WTC11 (cell line): ENCODE measurements at regions not wholly inside any gene's neighbourhood (a gene's known extent, or its start where the extent isn't known, plus 50 kb on each side); places are given as distances from the start of the nearest gene placed in this dataset.
"Not testable (repeated sequence)": the region's sequence is repeated elsewhere in the genome, so short reads cannot be mapped to it uniquely, and the experiment has no call there.

Source experiments
- MYBL2 ChIP-seq: sonication (generic); formaldehyde crosslinking; IDR thresholded peaks from 2 replicates; pipeline ENCODE4 v1.8.1; 2023; ENCODE audit warnings: mild to moderate bottlenecking, moderate library complexity, missing genetic modification reagents
- PRRX2 ChIP-seq: fragments of 250-450 bp; sonication (Bioruptor Pico); IDR thresholded peaks from 2 replicates; pipeline ENCODE4 v1.8.0; 2021; ENCODE audit warnings: mild to moderate bottlenecking
- SMAD3 ChIP-seq: sonication (generic); formaldehyde crosslinking; IDR thresholded peaks from 2 replicates; pipeline ENCODE4 v1.8.0; 2022; ENCODE audit warnings: missing genetic modification reagents, mild to moderate bottlenecking, borderline replicate concordance
- SP1 ChIP-seq: sonication (generic); formaldehyde crosslinking; conservative IDR thresholded peaks from 2 replicates; pipeline ENCODE4 v1.8.1; 2022; ENCODE audit warnings: missing genetic modification reagents
- ZNF138 ChIP-seq: sonication (generic); formaldehyde crosslinking; conservative IDR thresholded peaks from 2 replicates; pipeline ENCODE4 v1.8.1; 2022; ENCODE audit warnings: mild to moderate bottlenecking, moderate library complexity, missing genetic modification reagents
- ZNF423 ChIP-seq: fragments of 250-450 bp; sonication (Bioruptor Pico); IDR thresholded peaks from 2 replicates; pipeline ENCODE4 v2.1.2; 2022; ENCODE audit warnings: mild to moderate bottlenecking, moderate library complexity
- TF ChIP-seq, protein P1 (sequence below): fragments of 200-600 bp; IDR thresholded peaks from 2 replicates; pipeline ENCODE4 v1.8.0; 2022; ENCODE audit warnings: antibody characterized with exemption
- TF ChIP-seq, protein P2 (sequence below): fragments of 250-450 bp; sonication (Bioruptor Pico); IDR thresholded peaks from 2 replicates; pipeline ENCODE4 v1.8.0; 2021; ENCODE audit warnings: mild to moderate bottlenecking
- TF ChIP-seq, protein P3 (sequence below): sonication (generic); formaldehyde crosslinking; conservative IDR thresholded peaks from 2 replicates; pipeline ENCODE4 v1.8.1; 2022; ENCODE audit warnings: mild to moderate bottlenecking, missing genetic modification reagents
- TF ChIP-seq, protein P4 (sequence below): sonication (generic); formaldehyde crosslinking; IDR thresholded peaks from 2 replicates; pipeline ENCODE4 v1.8.1; 2022; ENCODE audit warnings: low read depth, missing genetic modification reagents, borderline replicate concordance
- TF ChIP-seq, protein P5 (sequence below): sonication (generic); formaldehyde crosslinking; IDR thresholded peaks from 2 replicates; pipeline ENCODE4 v1.8.1; 2023; ENCODE audit warnings: mild to moderate bottlenecking, moderate library complexity, missing genetic modification reagents
- TF ChIP-seq, protein P6 (sequence below): sonication (generic); formaldehyde crosslinking; IDR thresholded peaks from 2 replicates; pipeline ENCODE4 v1.8.1; 2023; ENCODE audit warnings: mild to moderate bottlenecking, missing genetic modification reagents
- TF ChIP-seq, protein P7 (sequence below): sonication (generic); formaldehyde crosslinking; IDR thresholded peaks from 2 replicates; pipeline ENCODE4 v1.8.1; 2023; ENCODE audit warnings: mild to moderate bottlenecking, missing genetic modification reagents, moderate library complexity

DNA sequence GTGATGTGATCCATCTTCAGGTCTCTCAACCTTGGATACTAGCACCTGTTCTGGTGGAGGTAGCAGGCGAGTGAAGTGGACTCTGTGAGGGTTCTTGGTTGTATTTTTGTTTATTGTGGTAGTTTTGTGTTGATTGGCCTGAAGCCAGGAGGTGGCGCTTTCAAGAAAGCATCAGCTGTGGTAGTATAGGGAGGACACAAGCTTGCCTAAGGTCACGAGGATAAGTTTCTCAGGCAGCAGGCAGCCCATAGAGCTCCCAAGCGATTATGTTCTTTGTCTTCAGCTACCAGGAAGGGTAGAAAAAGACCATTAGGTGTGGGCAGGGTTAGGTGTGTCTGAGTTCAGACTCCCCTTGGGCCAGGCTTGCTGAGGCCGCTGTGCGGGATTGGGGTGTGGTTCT is 290.8 kb upstream of the TGIF2LY start:
- not testable (repeated sequence) for TF ChIP-seq ZNF138 (CRISPR knock-in tag); SMAD3 (CRISPR knock-in tag); ZNF423; MYBL2 (CRISPR knock-in tag); SP1; PRRX2 (CRISPR knock-in tag)
- TF ChIP-seq, protein P1, sequence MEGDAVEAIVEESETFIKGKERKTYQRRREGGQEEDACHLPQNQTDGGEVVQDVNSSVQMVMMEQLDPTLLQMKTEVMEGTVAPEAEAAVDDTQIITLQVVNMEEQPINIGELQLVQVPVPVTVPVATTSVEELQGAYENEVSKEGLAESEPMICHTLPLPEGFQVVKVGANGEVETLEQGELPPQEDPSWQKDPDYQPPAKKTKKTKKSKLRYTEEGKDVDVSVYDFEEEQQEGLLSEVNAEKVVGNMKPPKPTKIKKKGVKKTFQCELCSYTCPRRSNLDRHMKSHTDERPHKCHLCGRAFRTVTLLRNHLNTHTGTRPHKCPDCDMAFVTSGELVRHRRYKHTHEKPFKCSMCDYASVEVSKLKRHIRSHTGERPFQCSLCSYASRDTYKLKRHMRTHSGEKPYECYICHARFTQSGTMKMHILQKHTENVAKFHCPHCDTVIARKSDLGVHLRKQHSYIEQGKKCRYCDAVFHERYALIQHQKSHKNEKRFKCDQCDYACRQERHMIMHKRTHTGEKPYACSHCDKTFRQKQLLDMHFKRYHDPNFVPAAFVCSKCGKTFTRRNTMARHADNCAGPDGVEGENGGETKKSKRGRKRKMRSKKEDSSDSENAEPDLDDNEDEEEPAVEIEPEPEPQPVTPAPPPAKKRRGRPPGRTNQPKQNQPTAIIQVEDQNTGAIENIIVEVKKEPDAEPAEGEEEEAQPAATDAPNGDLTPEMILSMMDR = not testable (repeated sequence)
- TF ChIP-seq, protein P2, sequence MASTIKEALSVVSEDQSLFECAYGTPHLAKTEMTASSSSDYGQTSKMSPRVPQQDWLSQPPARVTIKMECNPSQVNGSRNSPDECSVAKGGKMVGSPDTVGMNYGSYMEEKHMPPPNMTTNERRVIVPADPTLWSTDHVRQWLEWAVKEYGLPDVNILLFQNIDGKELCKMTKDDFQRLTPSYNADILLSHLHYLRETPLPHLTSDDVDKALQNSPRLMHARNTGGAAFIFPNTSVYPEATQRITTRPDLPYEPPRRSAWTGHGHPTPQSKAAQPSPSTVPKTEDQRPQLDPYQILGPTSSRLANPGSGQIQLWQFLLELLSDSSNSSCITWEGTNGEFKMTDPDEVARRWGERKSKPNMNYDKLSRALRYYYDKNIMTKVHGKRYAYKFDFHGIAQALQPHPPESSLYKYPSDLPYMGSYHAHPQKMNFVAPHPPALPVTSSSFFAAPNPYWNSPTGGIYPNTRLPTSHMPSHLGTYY (CRISPR knock-in tag) = not testable (repeated sequence)
- TF ChIP-seq, protein P3, sequence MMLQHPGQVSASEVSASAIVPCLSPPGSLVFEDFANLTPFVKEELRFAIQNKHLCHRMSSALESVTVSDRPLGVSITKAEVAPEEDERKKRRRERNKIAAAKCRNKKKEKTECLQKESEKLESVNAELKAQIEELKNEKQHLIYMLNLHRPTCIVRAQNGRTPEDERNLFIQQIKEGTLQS = not testable (repeated sequence)
- TF ChIP-seq, protein P4, sequence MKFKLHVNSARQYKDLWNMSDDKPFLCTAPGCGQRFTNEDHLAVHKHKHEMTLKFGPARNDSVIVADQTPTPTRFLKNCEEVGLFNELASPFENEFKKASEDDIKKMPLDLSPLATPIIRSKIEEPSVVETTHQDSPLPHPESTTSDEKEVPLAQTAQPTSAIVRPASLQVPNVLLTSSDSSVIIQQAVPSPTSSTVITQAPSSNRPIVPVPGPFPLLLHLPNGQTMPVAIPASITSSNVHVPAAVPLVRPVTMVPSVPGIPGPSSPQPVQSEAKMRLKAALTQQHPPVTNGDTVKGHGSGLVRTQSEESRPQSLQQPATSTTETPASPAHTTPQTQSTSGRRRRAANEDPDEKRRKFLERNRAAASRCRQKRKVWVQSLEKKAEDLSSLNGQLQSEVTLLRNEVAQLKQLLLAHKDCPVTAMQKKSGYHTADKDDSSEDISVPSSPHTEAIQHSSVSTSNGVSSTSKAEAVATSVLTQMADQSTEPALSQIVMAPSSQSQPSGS = not testable (repeated sequence)
- TF ChIP-seq, protein P5, sequence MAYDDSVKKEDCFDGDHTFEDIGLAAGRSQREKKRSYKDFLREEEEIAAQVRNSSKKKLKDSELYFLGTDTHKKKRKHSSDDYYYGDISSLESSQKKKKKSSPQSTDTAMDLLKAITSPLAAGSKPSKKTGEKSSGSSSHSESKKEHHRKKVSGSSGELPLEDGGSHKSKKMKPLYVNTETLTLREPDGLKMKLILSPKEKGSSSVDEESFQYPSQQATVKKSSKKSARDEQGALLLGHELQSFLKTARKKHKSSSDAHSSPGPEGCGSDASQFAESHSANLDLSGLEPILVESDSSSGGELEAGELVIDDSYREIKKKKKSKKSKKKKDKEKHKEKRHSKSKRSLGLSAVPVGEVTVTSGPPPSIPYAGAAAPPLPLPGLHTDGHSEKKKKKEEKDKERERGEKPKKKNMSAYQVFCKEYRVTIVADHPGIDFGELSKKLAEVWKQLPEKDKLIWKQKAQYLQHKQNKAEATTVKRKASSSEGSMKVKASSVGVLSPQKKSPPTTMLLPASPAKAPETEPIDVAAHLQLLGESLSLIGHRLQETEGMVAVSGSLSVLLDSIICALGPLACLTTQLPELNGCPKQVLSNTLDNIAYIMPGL (CRISPR knock-in tag) = not testable (repeated sequence)
- TF ChIP-seq, protein P6, sequence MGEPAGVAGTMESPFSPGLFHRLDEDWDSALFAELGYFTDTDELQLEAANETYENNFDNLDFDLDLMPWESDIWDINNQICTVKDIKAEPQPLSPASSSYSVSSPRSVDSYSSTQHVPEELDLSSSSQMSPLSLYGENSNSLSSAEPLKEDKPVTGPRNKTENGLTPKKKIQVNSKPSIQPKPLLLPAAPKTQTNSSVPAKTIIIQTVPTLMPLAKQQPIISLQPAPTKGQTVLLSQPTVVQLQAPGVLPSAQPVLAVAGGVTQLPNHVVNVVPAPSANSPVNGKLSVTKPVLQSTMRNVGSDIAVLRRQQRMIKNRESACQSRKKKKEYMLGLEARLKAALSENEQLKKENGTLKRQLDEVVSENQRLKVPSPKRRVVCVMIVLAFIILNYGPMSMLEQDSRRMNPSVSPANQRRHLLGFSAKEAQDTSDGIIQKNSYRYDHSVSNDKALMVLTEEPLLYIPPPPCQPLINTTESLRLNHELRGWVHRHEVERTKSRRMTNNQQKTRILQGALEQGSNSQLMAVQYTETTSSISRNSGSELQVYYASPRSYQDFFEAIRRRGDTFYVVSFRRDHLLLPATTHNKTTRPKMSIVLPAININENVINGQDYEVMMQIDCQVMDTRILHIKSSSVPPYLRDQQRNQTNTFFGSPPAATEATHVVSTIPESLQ (CRISPR knock-in tag) = not testable (repeated sequence)
- TF ChIP-seq, protein P7, sequence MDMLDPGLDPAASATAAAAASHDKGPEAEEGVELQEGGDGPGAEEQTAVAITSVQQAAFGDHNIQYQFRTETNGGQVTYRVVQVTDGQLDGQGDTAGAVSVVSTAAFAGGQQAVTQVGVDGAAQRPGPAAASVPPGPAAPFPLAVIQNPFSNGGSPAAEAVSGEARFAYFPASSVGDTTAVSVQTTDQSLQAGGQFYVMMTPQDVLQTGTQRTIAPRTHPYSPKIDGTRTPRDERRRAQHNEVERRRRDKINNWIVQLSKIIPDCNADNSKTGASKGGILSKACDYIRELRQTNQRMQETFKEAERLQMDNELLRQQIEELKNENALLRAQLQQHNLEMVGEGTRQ (CRISPR knock-in tag) = not testable (repeated sequence)
